Astrocyte of the cerebellum (primary cell): ENCODE measurements at regions not wholly inside any gene's neighbourhood (a gene's known extent, or its start where the extent isn't known, plus 50 kb on each side); places are given as distances from the start of the nearest gene placed in this dataset.

Source experiments
- DNase-seq: peaks from one replicate; pipeline ENCODE4 v3.0.0-alpha.2; 2011; ENCODE audit warnings: low read depth
- H3K4me3 ChIP-seq: 2 replicates; pipeline ENCODE4 v1.5.1; 2011; ENCODE audit warnings: mild to moderate bottlenecking, low read depth, low read length, moderate library complexity
- CTCF ChIP-seq: IDR thresholded peaks from 2 replicates; pipeline ENCODE4 v1.5.1; 2012; ENCODE audit warnings: low read length, low read depth, moderate library complexity, mild to moderate bottlenecking; ENCODE audit errors: missing control alignments
- in situ Hi-C: cut with HindIII; loops from 2 replicates; pipeline ENCODE4 v1.10.0; 2017; ENCODE audit warnings: low sequenced_read_pairs

DNA sequence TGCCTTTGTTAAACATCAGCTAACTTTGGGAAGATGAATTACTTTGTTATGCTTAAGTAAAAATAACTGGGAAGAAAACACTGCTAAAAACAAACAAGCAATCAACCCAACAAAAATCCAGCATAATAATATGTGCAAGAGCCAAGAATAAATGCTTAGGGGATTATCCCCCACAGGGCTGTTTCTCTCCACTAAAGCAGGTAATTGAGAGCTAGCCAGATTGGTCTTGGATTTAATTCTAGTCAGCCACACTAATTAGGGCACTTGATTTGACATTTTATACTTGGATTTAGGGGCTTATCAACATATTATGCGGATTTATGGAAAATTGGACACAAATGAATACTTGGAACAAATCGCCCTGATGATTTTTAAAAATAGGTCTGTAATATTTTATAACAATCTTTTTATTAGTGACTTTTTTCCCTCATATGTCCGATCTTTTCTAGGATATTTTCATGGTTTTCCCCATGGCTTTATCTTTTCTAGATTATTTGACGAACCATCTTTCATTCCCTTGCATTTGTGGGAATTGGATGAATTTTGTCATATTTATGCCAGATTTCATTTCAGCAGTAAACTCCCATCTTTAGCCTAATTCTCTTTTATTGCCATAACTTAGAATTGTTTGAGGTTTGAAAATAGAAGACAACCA is 199.1 kb upstream of the NXPH2 start:
- in situ Hi-C loops: no loop called here
- no peak overlapping the region for H3K4me3 ChIP-seq

DNA sequence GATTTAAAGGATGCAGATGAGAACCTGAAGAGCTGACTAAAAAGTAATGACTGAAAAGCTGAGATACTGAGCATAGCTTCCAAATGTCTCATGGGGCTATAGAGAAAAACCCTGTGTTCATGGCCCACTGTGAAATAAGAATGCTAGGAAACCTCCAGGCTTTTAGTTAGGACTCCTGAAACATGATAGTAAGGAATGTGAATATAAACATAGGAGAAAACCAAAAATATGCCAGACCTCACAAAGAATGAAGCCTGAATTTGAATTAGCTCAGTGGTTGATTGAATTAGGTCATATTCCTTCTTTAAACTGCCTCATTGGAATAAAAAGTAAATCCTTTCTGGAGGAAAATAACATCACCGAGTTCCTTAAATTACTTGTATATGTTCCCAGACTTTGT is 194.5 kb upstream of the NXPH2 start:
- no peak for TF ChIP-seq CTCF
- H3K4me3 ChIP-seq: no peak overlapping the region
- peak; percentile 93 for DNase-seq
- in situ Hi-C loops: no loop called here

More for the DNA sequence above, 199.1 kb upstream of the NXPH2 start:
- TF ChIP-seq CTCF: no peak
- no peak for DNase-seq

GRCh38 chr2:138964418-138964817 is 184.2 kb upstream of the NXPH2 start:
- no peak for DNase-seq
- no peak overlapping the region for H3K4me3 ChIP-seq
- in situ Hi-C loops: no loop called here
- no peak for TF ChIP-seq CTCF

DNA sequence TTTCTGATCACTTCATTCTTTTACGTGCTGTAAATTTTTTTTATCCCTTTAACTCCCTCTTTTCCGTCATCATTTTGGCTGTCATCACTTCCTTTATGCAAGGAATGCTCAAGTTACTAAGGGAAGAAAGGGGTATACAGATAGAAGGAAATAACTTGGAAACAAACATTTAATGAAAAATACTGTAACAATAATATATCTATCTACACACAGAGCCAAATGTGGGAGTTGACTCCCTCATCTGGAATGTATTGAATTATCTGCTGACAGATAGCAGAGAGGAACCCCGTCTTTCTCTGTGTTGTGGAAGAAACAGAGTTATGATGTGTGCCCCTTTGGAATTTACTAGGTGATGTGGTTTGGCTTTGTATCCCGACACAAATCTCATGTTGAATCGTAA is 182.5 kb upstream of the NXPH2 start:
- no peak overlapping the region for H3K4me3 ChIP-seq
- no peak for DNase-seq
- TF ChIP-seq CTCF: no peak
- in situ Hi-C loops: no loop called here

DNA sequence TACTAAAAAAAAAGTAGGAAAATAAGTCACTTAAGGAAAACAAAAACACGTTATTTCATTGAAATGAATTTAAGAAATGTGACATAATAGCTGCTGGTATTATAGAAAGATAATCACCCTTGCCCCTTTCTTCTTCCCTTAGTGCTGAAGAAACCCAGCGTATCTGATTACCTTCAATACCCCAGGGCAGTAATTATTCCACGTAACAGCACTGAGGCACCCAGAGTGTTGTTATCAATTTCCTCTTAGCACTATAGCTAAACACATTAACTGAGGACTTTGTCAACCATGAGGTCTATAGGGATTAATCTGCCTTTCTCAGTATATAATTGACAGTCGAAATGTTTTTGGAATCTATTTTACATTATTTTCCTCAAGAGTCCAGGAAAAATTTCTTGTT is 180.0 kb upstream of the NXPH2 start:
- in situ Hi-C loops: no loop called here
- DNase-seq: no peak
- no peak for TF ChIP-seq CTCF
- no peak overlapping the region for H3K4me3 ChIP-seq

- no peak overlapping the region for H3K4me3 ChIP-seq
- in situ Hi-C loops: no loop called here
- no peak for TF ChIP-seq CTCF
- no peak for DNase-seq
These were observed 178.8 kb upstream of the NXPH2 start for GRCh38 chr2:138959031-138959430.
